Fibroblast of the conjunctiva (primary cell): ENCODE measurements at regions not wholly inside any gene's neighbourhood (a gene's known extent, or its start where the extent isn't known, plus 50 kb on each side); places are given as distances from the start of the nearest gene placed in this dataset.
"Not testable (repeated sequence)": the region's sequence is repeated elsewhere in the genome, so short reads cannot be mapped to it uniquely, and the experiment has no call there.

Source experiments
- DNase-seq: peaks from one replicate; pipeline ENCODE4 v3.0.0-alpha.2; 2010; ENCODE audit warnings: low read depth

GRCh38 chr2:175829741-175830140 lies 172.3 kb downstream of the LNPK start:
- DNase-seq = no peak

GRCh38 chr2:175827856-175828255 lies 174.2 kb downstream of the LNPK start:
- DNase-seq = no peak

GRCh38 chr2:175824243-175824642 lies 177.8 kb downstream of the LNPK start:
- no peak for DNase-seq

- DNase-seq = no peak
Observed at GRCh38 chr2:175823707-175824073, 178.4 kb downstream of the LNPK start.

GRCh38 chr2:175823002-175823706 lies 178.9 kb downstream of the LNPK start:
- DNase-seq = no peak

GRCh38 chr2:175817221-175817620 lies 184.8 kb downstream of the LNPK start:
- no peak for DNase-seq

GRCh38 chr2:175815537-175815936 lies 186.5 kb downstream of the LNPK start:
- no peak for DNase-seq

- DNase-seq = no peak
Observed at GRCh38 chr2:175811971-175812370, 190.1 kb downstream of the LNPK start.

GRCh38 chr2:175808858-175809257 lies 193.2 kb downstream of the LNPK start:
- DNase-seq = no peak

- no peak for DNase-seq
Observed at GRCh38 chr2:175808078-175808477, 194.0 kb downstream of the LNPK start.

GRCh38 chr2:175807031-175807873 lies 194.8 kb downstream of the LNPK start:
- no peak for DNase-seq

- DNase-seq = no peak
Observed at GRCh38 chr2:175806570-175806969, 195.5 kb downstream of the LNPK start.

GRCh38 chr2:175806125-175806490 lies 196.0 kb downstream of the LNPK start:
- DNase-seq = no peak

GRCh38 chr2:175805442-175806124 lies 196.5 kb downstream of the LNPK start:
- no peak for DNase-seq

- DNase-seq = no peak
Observed at GRCh38 chr2:175804122-175804521, 197.9 kb downstream of the LNPK start.

GRCh38 chr2:175796422-175796821 lies 205.6 kb downstream of the LNPK start:
- DNase-seq = not testable (repeated sequence)

GRCh38 chr2:175793648-175794047 lies 208.4 kb downstream of the LNPK start:
- DNase-seq = no peak

GRCh38 chr2:175792881-175793280 lies 209.2 kb downstream of the LNPK start:
- no peak for DNase-seq

GRCh38 chr2:175792199-175792598 lies 209.9 kb downstream of the LNPK start:
- DNase-seq = no peak

- DNase-seq = no peak
Observed at GRCh38 chr2:175786471-175787124, 215.5 kb downstream of the LNPK start.

GRCh38 chr2:175777337-175777736 lies 224.7 kb downstream of the LNPK start:
- DNase-seq = not testable (repeated sequence)

- no peak for DNase-seq
Observed at GRCh38 chr2:175769200-175769599, 232.9 kb downstream of the LNPK start.
